ENCODE measurements at regions not wholly inside any gene's neighbourhood (a gene's known extent, or its start where the extent isn't known, plus 50 kb on each side); places are given as distances from the start of the nearest gene placed in this dataset.

DNA sequence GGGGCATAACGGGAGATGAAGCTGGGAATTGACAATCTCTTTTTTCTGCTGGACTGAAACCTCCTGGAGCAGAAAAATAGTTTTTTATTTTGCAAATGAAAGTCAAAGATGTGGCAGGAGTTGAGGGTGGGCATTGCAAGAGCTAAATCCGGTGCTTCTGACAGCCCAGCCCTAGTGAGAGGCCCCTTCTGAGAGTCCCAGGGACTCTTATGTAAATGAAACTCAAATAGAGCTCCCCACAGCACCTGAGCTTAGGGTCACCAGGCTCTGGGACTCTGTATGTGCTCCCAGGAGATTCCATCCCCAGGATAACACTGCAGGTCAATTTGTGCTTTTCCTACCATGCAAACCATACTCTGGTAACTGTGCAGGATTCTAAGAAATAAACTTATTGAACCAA, 192.8 kb downstream of the ANKRD30B start:
- no peak for DNase-seq (ENCODE audit: low spot score)
- Histone ChIP-seq H3K27ac (replicated peaks; ENCODE audit: low read length) (no peak overlapping the region), H3K36me3 (replicated peaks in 1 of 2; ENCODE audit: control insufficient read depth in 2 of 2, insufficient read depth in 2 of 2, low read length in 2 of 2) (no peaks in the 10 kb centered on the region), H3K9ac (ENCODE audit: low read depth, low read length, poor library complexity) (no peak overlapping the region), H2AFZ (ENCODE audit: low read length) (no peak overlapping the region), H2BK12ac (ENCODE audit: low read length) (no peak overlapping the region), H3K79me1 (ENCODE audit: low read depth, low read length) (no peaks in the 10 kb centered on the region), H3K27me3 (ENCODE audit: control insufficient read depth in 3 of 3, insufficient read depth in 3 of 3, low read depth in 1 of 3, low read length in 3 of 3) (peaks cover 0 to 3% (median 0%) of the 10 kb centered on the region in 3 experiments), H4K8ac (ENCODE audit: low read depth, low read length) (no peak overlapping the region), H3K4me1 (ENCODE audit: control insufficient read depth in 2 of 2, insufficient read depth in 1 of 2, low read depth in 1 of 2, low read length in 2 of 2) (no peaks in the 10 kb centered on the region), H2BK5ac (ENCODE audit: low read length) (no peak overlapping the region), H3K9me3 (replicated peaks in 1 of 2; ENCODE audit: control insufficient read depth in 2 of 2, insufficient read depth in 1 of 2, low read depth in 1 of 2, low read length in 2 of 2) (peaks cover 0 to 18% of the 10 kb centered on the region in 2 donors), H3K18ac (ENCODE audit: low read length) (no peak overlapping the region), H2AK5ac (ENCODE audit: low read depth, low read length) (no peak overlapping the region), H2BK15ac (ENCODE audit: low read length) (no peak overlapping the region), H3K4me2 (ENCODE audit: insufficient read depth, low read length, poor library complexity, severe bottlenecking) (no peak overlapping the region), H4K91ac (ENCODE audit: low read depth, low read length, poor library complexity) (no peak overlapping the region), H3K4ac (ENCODE audit: low read length) (no peak overlapping the region), H3K14ac (ENCODE audit: low read length) (no peak overlapping the region), H2BK120ac (ENCODE audit: low read depth, low read length) (no peak overlapping the region), H3K4me3 (ENCODE audit: low read length in 2 of 2) (no peak overlapping the region), H3K23ac (ENCODE audit: low read depth, low read length, poor library complexity) (no peak overlapping the region)
- WGBS, 2 donors (ENCODE audit: extremely low coverage in 2 of 2, insufficient read length in 2 of 2, insufficient replicate concordance in 1 of 2): no CpG with 5 or more reads among the region's 2 CpGs

DNA sequence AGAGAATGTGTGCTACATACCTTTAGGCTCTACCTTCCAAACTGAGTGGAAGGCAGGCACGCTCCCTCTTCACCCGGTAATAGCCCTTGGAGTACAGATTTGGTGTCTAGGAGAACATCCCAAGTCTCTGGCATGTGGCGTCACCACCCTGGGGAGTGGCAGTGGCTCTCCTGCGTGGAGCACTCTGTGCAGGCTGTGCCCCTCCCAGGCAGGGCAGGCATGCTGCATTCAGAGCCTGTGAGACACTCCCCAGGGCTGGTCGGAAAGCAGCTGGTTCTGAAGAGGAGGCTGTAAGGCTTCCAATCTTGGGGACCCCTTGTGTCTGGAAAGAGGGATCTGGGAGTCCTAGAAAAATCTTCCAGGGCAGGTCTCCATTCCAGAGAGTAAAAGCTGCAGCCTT, 193.3 kb downstream of the ANKRD30B start:
- H3K9ac ChIP-seq (ENCODE audit: low read depth, low read length, poor library complexity): no peak overlapping the region
- no peak overlapping the region for H4K8ac ChIP-seq (ENCODE audit: low read depth, low read length)
- peaks cover 0 to 3% (median 0%) of the 10 kb centered on the region in 3 experiments for H3K27me3 ChIP-seq (ENCODE audit: control insufficient read depth in 3 of 3, insufficient read depth in 3 of 3, low read depth in 1 of 3, low read length in 3 of 3)
- no peak overlapping the region for H3K18ac ChIP-seq (ENCODE audit: low read length)
- no peak overlapping the region for H2AK5ac ChIP-seq (ENCODE audit: low read depth, low read length)
- H2AFZ ChIP-seq (ENCODE audit: low read length): no peak overlapping the region
- DNase-seq (ENCODE audit: low spot score): no peak
- no peak overlapping the region for H2BK120ac ChIP-seq (ENCODE audit: low read depth, low read length)
- H3K14ac ChIP-seq (ENCODE audit: low read length): no peak overlapping the region
- H3K4me3 ChIP-seq (ENCODE audit: low read length in 2 of 2): no peak overlapping the region
- no peak overlapping the region for H3K27ac ChIP-seq (replicated peaks; ENCODE audit: low read length)
- no peak overlapping the region for H3K23ac ChIP-seq (ENCODE audit: low read depth, low read length, poor library complexity)
- H2BK15ac ChIP-seq (ENCODE audit: low read length): no peak overlapping the region
- H3K4me1 ChIP-seq (ENCODE audit: control insufficient read depth in 2 of 2, insufficient read depth in 1 of 2, low read depth in 1 of 2, low read length in 2 of 2): no peaks in the 10 kb centered on the region
- H2BK12ac ChIP-seq (ENCODE audit: low read length): no peak overlapping the region
- no peaks in the 10 kb centered on the region for H3K79me1 ChIP-seq (ENCODE audit: low read depth, low read length)
- no peaks in the 10 kb centered on the region for H3K36me3 ChIP-seq (replicated peaks in 1 of 2; ENCODE audit: control insufficient read depth in 2 of 2, insufficient read depth in 2 of 2, low read length in 2 of 2)
- peaks cover 0 to 17% of the 10 kb centered on the region in 2 donors for H3K9me3 ChIP-seq (replicated peaks in 1 of 2; ENCODE audit: control insufficient read depth in 2 of 2, insufficient read depth in 1 of 2, low read depth in 1 of 2, low read length in 2 of 2)
- no peak overlapping the region for H3K4me2 ChIP-seq (ENCODE audit: insufficient read depth, low read length, poor library complexity, severe bottlenecking)
- H3K4ac ChIP-seq (ENCODE audit: low read length): no peak overlapping the region
- WGBS, 2 donors (ENCODE audit: extremely low coverage in 2 of 2, insufficient read length in 2 of 2, insufficient replicate concordance in 1 of 2): no CpG with 5 or more reads among the region's 5 CpGs
- H4K91ac ChIP-seq (ENCODE audit: low read depth, low read length, poor library complexity): no peak overlapping the region
- H2BK5ac ChIP-seq (ENCODE audit: low read length): no peak overlapping the region

DNA sequence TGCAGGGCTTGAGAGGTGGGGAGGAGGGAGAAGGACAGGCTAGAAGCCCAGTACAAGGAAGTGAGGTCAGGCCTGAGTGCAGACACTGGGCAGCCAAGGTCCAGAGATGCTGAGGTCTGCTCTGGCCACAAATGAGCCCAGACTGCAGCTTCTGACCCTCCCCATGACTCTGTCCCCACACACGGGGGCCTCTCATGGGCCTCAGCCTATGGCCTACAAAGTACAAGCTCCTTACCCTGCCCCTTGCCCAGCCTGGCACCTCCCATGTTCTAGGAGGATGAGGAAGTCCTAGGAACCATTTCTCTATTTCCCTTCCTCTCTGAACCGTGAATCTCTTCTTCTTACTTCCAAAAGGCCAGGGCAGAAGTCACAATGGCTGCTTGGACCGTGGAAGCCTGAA, 193.8 kb downstream of the ANKRD30B start:
- H2BK120ac ChIP-seq (ENCODE audit: low read depth, low read length): no peak overlapping the region

DNA sequence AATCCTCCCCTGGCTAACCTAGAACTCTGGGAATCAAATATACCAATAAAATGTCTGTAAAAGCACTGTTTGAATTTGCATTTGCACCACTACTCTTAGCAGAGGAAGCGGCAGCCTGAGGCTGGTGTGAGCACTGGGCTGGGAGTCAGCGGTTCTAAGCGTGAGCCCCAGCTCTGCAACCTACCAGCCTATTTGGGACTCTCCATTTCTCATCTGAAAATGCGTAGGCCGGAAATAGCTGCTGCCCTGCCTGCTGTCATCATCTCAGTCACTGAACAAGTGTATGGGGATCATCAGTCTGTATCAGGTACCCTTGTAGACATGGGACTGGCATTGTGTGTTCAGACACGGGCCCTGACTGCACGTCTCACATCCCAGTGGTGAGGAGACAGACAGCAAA, 194.3 kb downstream of the ANKRD30B start:
- no peak for DNase-seq (ENCODE audit: low spot score)
- Histone ChIP-seq H3K4me2 (ENCODE audit: insufficient read depth, low read length, poor library complexity, severe bottlenecking) (no peak overlapping the region), H2BK15ac (ENCODE audit: low read length) (no peak overlapping the region), H4K8ac (ENCODE audit: low read depth, low read length) (no peak overlapping the region), H3K27ac (replicated peaks; ENCODE audit: low read length) (no peak overlapping the region), H2BK120ac (ENCODE audit: low read depth, low read length) (no peak overlapping the region), H3K18ac (ENCODE audit: low read length) (no peak overlapping the region), H3K79me1 (ENCODE audit: low read depth, low read length) (no peaks in the 10 kb centered on the region), H3K4me3 (ENCODE audit: low read length in 2 of 2) (no peak overlapping the region), H2AFZ (ENCODE audit: low read length) (no peak overlapping the region), H2BK5ac (ENCODE audit: low read length) (no peak overlapping the region), H3K4me1 (ENCODE audit: control insufficient read depth in 2 of 2, insufficient read depth in 1 of 2, low read depth in 1 of 2, low read length in 2 of 2) (no peaks in the 10 kb centered on the region), H2BK12ac (ENCODE audit: low read length) (no peak overlapping the region), H3K9me3 (replicated peaks in 1 of 2; ENCODE audit: control insufficient read depth in 2 of 2, insufficient read depth in 1 of 2, low read depth in 1 of 2, low read length in 2 of 2) (peaks cover 0 to 18% of the 10 kb centered on the region in 2 donors), H4K91ac (ENCODE audit: low read depth, low read length, poor library complexity) (no peak overlapping the region), H3K27me3 (ENCODE audit: control insufficient read depth in 3 of 3, insufficient read depth in 3 of 3, low read depth in 1 of 3, low read length in 3 of 3) (peaks cover 0 to 3% (median 0%) of the 10 kb centered on the region in 3 experiments), H3K9ac (ENCODE audit: low read depth, low read length, poor library complexity) (no peak overlapping the region), H3K14ac (ENCODE audit: low read length) (no peak overlapping the region), H3K36me3 (replicated peaks in 1 of 2; ENCODE audit: control insufficient read depth in 2 of 2, insufficient read depth in 2 of 2, low read length in 2 of 2) (no peaks in the 10 kb centered on the region), H3K4ac (ENCODE audit: low read length) (no peak overlapping the region), H2AK5ac (ENCODE audit: low read depth, low read length) (no peak overlapping the region), H3K23ac (ENCODE audit: low read depth, low read length, poor library complexity) (no peak overlapping the region)
- WGBS, 2 donors (ENCODE audit: extremely low coverage in 2 of 2, insufficient read length in 2 of 2, insufficient replicate concordance in 1 of 2): no CpG with 5 or more reads among the region's 7 CpGs

More for the DNA sequence above, 193.8 kb downstream of the ANKRD30B start:
- no peak overlapping the region for H3K4me3 ChIP-seq (ENCODE audit: low read length in 2 of 2)
- WGBS, 2 donors (ENCODE audit: extremely low coverage in 2 of 2, insufficient read length in 2 of 2, insufficient replicate concordance in 1 of 2): no CpG with 5 or more reads among the region's 3 CpGs
- H2AFZ ChIP-seq (ENCODE audit: low read length): no peak overlapping the region
- H4K91ac ChIP-seq (ENCODE audit: low read depth, low read length, poor library complexity): no peak overlapping the region
- no peaks in the 10 kb centered on the region for H3K36me3 ChIP-seq (replicated peaks in 1 of 2; ENCODE audit: control insufficient read depth in 2 of 2, insufficient read depth in 2 of 2, low read length in 2 of 2)
- no peak overlapping the region for H4K8ac ChIP-seq (ENCODE audit: low read depth, low read length)
- H2AK5ac ChIP-seq (ENCODE audit: low read depth, low read length): no peak overlapping the region
- no peak overlapping the region for H3K14ac ChIP-seq (ENCODE audit: low read length)
- no peak overlapping the region for H3K4ac ChIP-seq (ENCODE audit: low read length)
- no peak for DNase-seq (ENCODE audit: low spot score)
- H3K18ac ChIP-seq (ENCODE audit: low read length): no peak overlapping the region
- H3K4me1 ChIP-seq (ENCODE audit: control insufficient read depth in 2 of 2, insufficient read depth in 1 of 2, low read depth in 1 of 2, low read length in 2 of 2): no peaks in the 10 kb centered on the region
- peaks cover 0 to 16% of the 10 kb centered on the region in 2 donors for H3K9me3 ChIP-seq (replicated peaks in 1 of 2; ENCODE audit: control insufficient read depth in 2 of 2, insufficient read depth in 1 of 2, low read depth in 1 of 2, low read length in 2 of 2)
- H2BK15ac ChIP-seq (ENCODE audit: low read length): no peak overlapping the region
- peaks cover 0 to 3% (median 0%) of the 10 kb centered on the region in 3 experiments for H3K27me3 ChIP-seq (ENCODE audit: control insufficient read depth in 3 of 3, insufficient read depth in 3 of 3, low read depth in 1 of 3, low read length in 3 of 3)
- H2BK5ac ChIP-seq (ENCODE audit: low read length): no peak overlapping the region
- no peak overlapping the region for H3K23ac ChIP-seq (ENCODE audit: low read depth, low read length, poor library complexity)
- no peaks in the 10 kb centered on the region for H3K79me1 ChIP-seq (ENCODE audit: low read depth, low read length)
- H3K4me2 ChIP-seq (ENCODE audit: insufficient read depth, low read length, poor library complexity, severe bottlenecking): no peak overlapping the region
- H3K27ac ChIP-seq (replicated peaks; ENCODE audit: low read length): no peak overlapping the region
- no peak overlapping the region for H3K9ac ChIP-seq (ENCODE audit: low read depth, low read length, poor library complexity)
- H2BK12ac ChIP-seq (ENCODE audit: low read length): no peak overlapping the region

Data from neuronal stem cell (in vitro differentiated cells).